ENCODE measurements at regions not wholly inside any gene's neighbourhood (a gene's known extent, or its start where the extent isn't known, plus 50 kb on each side); places are given as distances from the start of the nearest gene placed in this dataset.

GRCh38 chr9:135210676-135211523 is 123.4 kb downstream of the OLFM1 start:
- peak; percentile 4 for DNase-seq
- no peaks in the 10 kb centered on the region for H3K36me3 ChIP-seq
- H3K9me3 ChIP-seq, result peaks cover 2% of the 10 kb centered on the region
- no peak overlapping the region for H3K4me3 ChIP-seq (ENCODE audit: low read depth, low read length)
- no peak for TF ChIP-seq CTCF (IDR thresholded peaks at IDR 0.05; ENCODE audit: low read depth, low read length)
- no peaks in the 10 kb centered on the region for H3K27me3 ChIP-seq
- peaks cover 14% of the 10 kb centered on the region for H3K4me1 ChIP-seq

GRCh38 chr9:135211524-135211890 is 124.0 kb downstream of the OLFM1 start:
- Histone ChIP-seq H3K36me3 (no peaks in the 10 kb centered on the region), H3K9me3 (peaks cover 2% of the 10 kb centered on the region), H3K4me3 (ENCODE audit: low read depth, low read length) (no peak overlapping the region), H3K27me3 (no peaks in the 10 kb centered on the region), H3K4me1 (peaks cover 20% of the 10 kb centered on the region)
- DNase-seq, result no peak
- no peak for TF ChIP-seq CTCF (IDR thresholded peaks at IDR 0.05; ENCODE audit: low read depth, low read length)

GRCh38 chr9:135212961-135213360 is 125.5 kb downstream of the OLFM1 start:
- no peaks in the 10 kb centered on the region for H3K36me3 ChIP-seq
- H3K4me3 ChIP-seq (ENCODE audit: low read depth, low read length), result no peak overlapping the region
- TF ChIP-seq CTCF (IDR thresholded peaks at IDR 0.05; ENCODE audit: low read depth, low read length), result no peak
- peaks cover 28% of the 10 kb centered on the region for H3K4me1 ChIP-seq
- H3K9me3 ChIP-seq, result peaks cover 2% of the 10 kb centered on the region
- no peaks in the 10 kb centered on the region for H3K27me3 ChIP-seq
- peak; percentile 7 for DNase-seq

GRCh38 chr9:135213566-135213965 is 126.1 kb downstream of the OLFM1 start:
- Histone ChIP-seq H3K36me3 (no peaks in the 10 kb centered on the region), H3K27me3 (no peaks in the 10 kb centered on the region), H3K4me1 (peaks cover 34% of the 10 kb centered on the region), H3K9me3 (peaks cover 2% of the 10 kb centered on the region), H3K4me3 (ENCODE audit: low read depth, low read length) (no peak overlapping the region)
- peak; percentile 3 for DNase-seq
- no peak for TF ChIP-seq CTCF (IDR thresholded peaks at IDR 0.05; ENCODE audit: low read depth, low read length)

GRCh38 chr9:135214054-135214640 is 126.7 kb downstream of the OLFM1 start:
- peaks cover 40% of the 10 kb centered on the region for H3K4me1 ChIP-seq
- H3K36me3 ChIP-seq, result no peaks in the 10 kb centered on the region
- peaks cover 2% of the 10 kb centered on the region for H3K9me3 ChIP-seq
- H3K4me3 ChIP-seq (ENCODE audit: low read depth, low read length), result no peak overlapping the region
- H3K27me3 ChIP-seq, result no peaks in the 10 kb centered on the region
- DNase-seq, result peak; percentile 28
- TF ChIP-seq CTCF (IDR thresholded peaks at IDR 0.05; ENCODE audit: low read depth, low read length), result no peak

GRCh38 chr9:135214706-135215105 is 127.2 kb downstream of the OLFM1 start:
- TF ChIP-seq CTCF (IDR thresholded peaks at IDR 0.05; ENCODE audit: low read depth, low read length), result no peak
- H3K4me3 ChIP-seq (ENCODE audit: low read depth, low read length), result no peak overlapping the region
- peaks cover 2% of the 10 kb centered on the region for H3K9me3 ChIP-seq
- DNase-seq, result peak; percentile 5
- no peaks in the 10 kb centered on the region for H3K27me3 ChIP-seq
- H3K4me1 ChIP-seq, result peaks cover 40% of the 10 kb centered on the region
- H3K36me3 ChIP-seq, result no peaks in the 10 kb centered on the region

Data from BE2C (cell line).